HepG2 (cell line): ENCODE measurements at regions not wholly inside any gene's neighbourhood (a gene's known extent, or its start where the extent isn't known, plus 50 kb on each side); places are given as distances from the start of the nearest gene placed in this dataset.

ENCODE experiments used
- ATAC-seq: fragments of 200-7000 bp; cut with Tn5 transposase; 3 replicates; pipeline ENCODE4 v1.9.1; 2020; ENCODE audit warnings: mild to moderate bottlenecking, moderate library complexity
- BruUV-seq: library from RNA; stranded (reverse); fragments of 400-500 nt; replicated peaks from 2 replicates; lab custom pipeline; 2021; lab: Mats Ljungman, UMichigan
- CTCF ChIA-PET: fragments of 300-600 bp; formaldehyde crosslinking; extraction: SDS; loops from one replicate; lab custom pipeline; 2021; ENCODE audit warnings: low total read pairs, inconsistent platforms, low intra/inter-chr PET ratio; lab: Yijun Ruan, JAX
- POLR2A ChIA-PET: fragments of 350-600 bp; sonication (Branson Sonifier 250); formaldehyde crosslinking; loops from one replicate; lab custom pipeline; 2020; ENCODE audit warnings: antibody characterized with exemption, inconsistent platforms; lab: Yijun Ruan, JAX
- DNase-seq: peaks from one replicate; pipeline ENCODE4 v3.0.0-alpha.2; 2015; ENCODE audit warnings: low spot score
- FAIRE-seq: peaks from 3 replicates; lab custom pipeline; 2011; peaks lifted over from hg19 to GRCh38; lab: Jason Lieb, UNC
- H2AFZ ChIP-seq: one replicate; pipeline ENCODE4 v1.6.1; 2011; ENCODE audit warnings: low read length, inconsistent platforms
- H3K27ac ChIP-seq: fragments of 300-600 bp; 3 replicates; pipeline ENCODE4 v1.8.0; 2011; ENCODE audit warnings: mixed run types, mild to moderate bottlenecking, mixed read lengths, low read length, inconsistent platforms; ENCODE audit not compliant: insufficient read depth; ENCODE audit errors: extremely low read length
- H3K27me3 ChIP-seq, 2 experiments: fragments of 200-600 bp in 1 of 2; 2 replicates in 1 of 2; 3 replicates in 1 of 2; pipeline versions ENCODE4 v1.6.0 to v1.8.0; 2011; ENCODE audit warnings: low read length in 2 of 2, mild to moderate bottlenecking in 2 of 2, moderate library complexity in 2 of 2, inconsistent platforms in 1 of 2; ENCODE audit not compliant: insufficient read depth in 2 of 2, control insufficient read depth in 1 of 2
- H3K36me3 ChIP-seq, 2 experiments: fragments of 200-600 bp in 1 of 2; replicated peaks in 1 of 2; 2 replicates in 1 of 2; 3 replicates in 1 of 2; pipeline versions ENCODE4 v1.5.1 to v1.8.0; 2011; ENCODE audit warnings: low read length in 2 of 2, inconsistent platforms in 1 of 2; ENCODE audit not compliant: insufficient read depth in 2 of 2, control insufficient read depth in 1 of 2
- H3K4me1 ChIP-seq: 2 replicates; pipeline ENCODE4 v1.5.1; 2012; ENCODE audit warnings: low read length, inconsistent platforms; ENCODE audit not compliant: insufficient read depth
- H3K4me2 ChIP-seq: 2 replicates; pipeline ENCODE4 v1.6.0; 2011; ENCODE audit warnings: low read depth, low read length, inconsistent platforms
- H3K4me3 ChIP-seq, 3 experiments: fragments of 200-600 bp in 1 of 3; sonication (generic), shearing (Covaris generic) in 1 of 3; replicated peaks in 1 of 3; 2 replicates each; pipeline ENCODE4 v1.5.1; 2011 to 2016; ENCODE audit warnings: low read length in 3 of 3, inconsistent platforms in 2 of 3, low read depth in 2 of 3, mild to moderate bottlenecking in 2 of 3, control low read depth in 1 of 3, mixed read lengths in 1 of 3; ENCODE audit not compliant: insufficient read depth in 1 of 3
- H3K79me2 ChIP-seq: one replicate; pipeline ENCODE4 v1.6.1; 2011; ENCODE audit warnings: low read length, inconsistent platforms; ENCODE audit not compliant: insufficient read depth
- H3K9ac ChIP-seq: 2 replicates; pipeline ENCODE4 v1.6.0; 2011; ENCODE audit warnings: mild to moderate bottlenecking, low read depth, low read length, inconsistent platforms; ENCODE audit not compliant: insufficient read depth
- H3K9me3 ChIP-seq: 2 replicates; pipeline ENCODE4 v1.5.1; 2012; ENCODE audit warnings: mild to moderate bottlenecking, low read length
- H4K20me1 ChIP-seq: 2 replicates; pipeline ENCODE4 v1.6.0; 2011; ENCODE audit warnings: inconsistent platforms, mild to moderate bottlenecking, low read length, moderate library complexity; ENCODE audit not compliant: insufficient read depth
- ARNTL ChIP-seq: sonication (generic); formaldehyde crosslinking; IDR thresholded peaks from 2 replicates; pipeline ENCODE4 v1.4.0; 2020; ENCODE audit warnings: mild to moderate bottlenecking, missing genetic modification reagents
- FOXO1 ChIP-seq: sonication (generic); formaldehyde crosslinking; IDR thresholded peaks from 2 replicates; pipeline ENCODE4 v1.4.0; 2020; ENCODE audit warnings: missing genetic modification reagents
- MAFG ChIP-seq: sonication (generic); formaldehyde crosslinking; IDR thresholded peaks from 2 replicates; pipeline ENCODE4 v1.5.1; 2020; ENCODE audit warnings: mild to moderate bottlenecking, missing genetic modification reagents
- NFIB ChIP-seq: sonication (generic); formaldehyde crosslinking; IDR thresholded peaks from 2 replicates; pipeline ENCODE4 v1.9.0; 2021; ENCODE audit warnings: missing genetic modification reagents, mild to moderate bottlenecking, borderline replicate concordance
- NR2C2 ChIP-seq: sonication (generic); formaldehyde crosslinking; IDR thresholded peaks from 2 replicates; pipeline ENCODE4 v1.4.0; 2020; ENCODE audit warnings: missing genetic modification reagents, mild to moderate bottlenecking, moderate library complexity, borderline replicate concordance
- SRSF9 ChIP-seq: fragments of 200-400 bp; formaldehyde crosslinking; IDR thresholded peaks from 2 replicates; pipeline ENCODE4 v1.6.1; 2018; ENCODE audit warnings: borderline replicate concordance, mild to moderate bottlenecking, low read depth, low read length; ENCODE audit not compliant: insufficient read depth, poor library complexity, severe bottlenecking
- SYNCRIP ChIP-seq: fragments of 200-400 bp; formaldehyde crosslinking; IDR thresholded peaks from 2 replicates; pipeline ENCODE4 v1.6.1; 2018; ENCODE audit warnings: mild to moderate bottlenecking, low read depth, low read length; ENCODE audit not compliant: insufficient read depth
- TBL1XR1 ChIP-seq: fragments of 150-350 bp; IDR thresholded peaks from 2 replicates; pipeline ENCODE4 v1.6.1; 2014; ENCODE audit warnings: borderline replicate concordance, low read length; ENCODE audit not compliant: partially characterized antibody
- TCF7 ChIP-seq: sonication (generic); IDR thresholded peaks from 2 replicates; pipeline ENCODE4 v1.6.1; 2016; ENCODE audit warnings: antibody characterized with exemption, low read depth
- YEATS4 ChIP-seq: sonication (generic); formaldehyde crosslinking; IDR thresholded peaks from 2 replicates; pipeline ENCODE4 v1.4.0; 2020; ENCODE audit warnings: missing genetic modification reagents, borderline replicate concordance
- ZNF354B ChIP-seq: sonication (generic); formaldehyde crosslinking; IDR thresholded peaks from 2 replicates; pipeline ENCODE4 v1.8.0; 2022; ENCODE audit warnings: mild to moderate bottlenecking, missing genetic modification reagents
- ZNF496 ChIP-seq: sonication (generic); formaldehyde crosslinking; IDR thresholded peaks from 2 replicates; pipeline ENCODE4 v1.8.1; 2023; ENCODE audit warnings: mild to moderate bottlenecking, moderate library complexity, missing genetic modification reagents; ENCODE audit not compliant: insufficient replicate concordance
- whole genome bisulfite sequencing: methylation state at CpG from one replicate; pipeline ENCODE4 v1.1.6; 2017; ENCODE audit warnings: low lambda C conversion rate; 5-methylcytosine and 5-hydroxymethylcytosine counted together
- in situ Hi-C: cut with HindIII; loops from 2 replicates; pipeline ENCODE4 v1.10.0; 2017; ENCODE audit warnings: low pct_unique_long_range_greater_than_20kb; ENCODE audit not compliant: extremely low pct_ligation_motif_present
- intact Hi-C: fragments of 100-400 bp; cut with micrococcal nuclease; formaldehyde crosslinking; loops from one replicate; pipeline ENCODE4 v1.10.0; 2022; ENCODE audit not compliant: unreplicated experiment
- TF ChIP-seq, protein P1 (sequence below): sonication (generic); formaldehyde crosslinking; IDR thresholded peaks from 2 replicates; pipeline ENCODE4 v1.9.0; 2021; ENCODE audit warnings: mild to moderate bottlenecking, missing genetic modification reagents

DNA sequence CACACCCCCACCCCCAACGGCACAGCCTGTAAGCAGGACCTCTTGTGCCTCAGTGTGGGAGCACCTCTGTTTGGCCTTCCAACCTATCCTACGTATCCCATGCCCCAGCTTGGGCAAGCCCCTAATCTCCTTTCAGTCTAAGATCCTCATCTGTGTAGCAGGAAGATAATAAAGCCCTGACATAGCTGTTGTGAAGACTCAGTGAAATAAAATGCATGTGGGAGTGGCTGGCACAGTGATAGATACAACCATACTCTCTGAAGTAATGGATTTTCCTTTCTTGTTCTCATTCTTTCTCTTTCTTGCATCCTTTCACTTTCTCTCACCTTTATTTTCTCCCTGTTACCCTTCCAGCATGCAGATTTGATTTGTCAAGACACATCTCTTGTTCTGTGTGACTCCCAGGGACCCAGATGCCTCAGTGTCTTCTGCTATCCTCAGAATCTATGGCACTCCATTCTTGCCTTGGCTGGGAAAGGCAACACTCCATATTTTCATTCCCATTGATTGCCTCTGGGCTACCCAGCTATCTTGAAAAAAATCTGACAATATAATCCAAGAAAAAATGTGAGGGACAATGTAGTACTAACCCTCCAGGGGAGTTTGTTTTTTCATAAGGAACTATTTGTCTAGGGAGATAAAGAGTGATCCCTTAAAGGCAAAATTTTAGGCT lies 207.2 kb upstream of the SETBP1 start:
- TF ChIP-seq ARNTL (CRISPR knock-in tag): no peak
- TF ChIP-seq ZNF354B (CRISPR knock-in tag): no peak
- no peak for TF ChIP-seq SRSF9
- TF ChIP-seq MAFG (CRISPR knock-in tag): no peak
- TF ChIP-seq NR2C2 (CRISPR knock-in tag): no peak
- TF ChIP-seq TBL1XR1: no peak
- no peak for TF ChIP-seq FOXO1 (CRISPR knock-in tag)
- no peak for TF ChIP-seq TCF7
- TF ChIP-seq NFIB: no peak
- TF ChIP-seq, protein P1, sequence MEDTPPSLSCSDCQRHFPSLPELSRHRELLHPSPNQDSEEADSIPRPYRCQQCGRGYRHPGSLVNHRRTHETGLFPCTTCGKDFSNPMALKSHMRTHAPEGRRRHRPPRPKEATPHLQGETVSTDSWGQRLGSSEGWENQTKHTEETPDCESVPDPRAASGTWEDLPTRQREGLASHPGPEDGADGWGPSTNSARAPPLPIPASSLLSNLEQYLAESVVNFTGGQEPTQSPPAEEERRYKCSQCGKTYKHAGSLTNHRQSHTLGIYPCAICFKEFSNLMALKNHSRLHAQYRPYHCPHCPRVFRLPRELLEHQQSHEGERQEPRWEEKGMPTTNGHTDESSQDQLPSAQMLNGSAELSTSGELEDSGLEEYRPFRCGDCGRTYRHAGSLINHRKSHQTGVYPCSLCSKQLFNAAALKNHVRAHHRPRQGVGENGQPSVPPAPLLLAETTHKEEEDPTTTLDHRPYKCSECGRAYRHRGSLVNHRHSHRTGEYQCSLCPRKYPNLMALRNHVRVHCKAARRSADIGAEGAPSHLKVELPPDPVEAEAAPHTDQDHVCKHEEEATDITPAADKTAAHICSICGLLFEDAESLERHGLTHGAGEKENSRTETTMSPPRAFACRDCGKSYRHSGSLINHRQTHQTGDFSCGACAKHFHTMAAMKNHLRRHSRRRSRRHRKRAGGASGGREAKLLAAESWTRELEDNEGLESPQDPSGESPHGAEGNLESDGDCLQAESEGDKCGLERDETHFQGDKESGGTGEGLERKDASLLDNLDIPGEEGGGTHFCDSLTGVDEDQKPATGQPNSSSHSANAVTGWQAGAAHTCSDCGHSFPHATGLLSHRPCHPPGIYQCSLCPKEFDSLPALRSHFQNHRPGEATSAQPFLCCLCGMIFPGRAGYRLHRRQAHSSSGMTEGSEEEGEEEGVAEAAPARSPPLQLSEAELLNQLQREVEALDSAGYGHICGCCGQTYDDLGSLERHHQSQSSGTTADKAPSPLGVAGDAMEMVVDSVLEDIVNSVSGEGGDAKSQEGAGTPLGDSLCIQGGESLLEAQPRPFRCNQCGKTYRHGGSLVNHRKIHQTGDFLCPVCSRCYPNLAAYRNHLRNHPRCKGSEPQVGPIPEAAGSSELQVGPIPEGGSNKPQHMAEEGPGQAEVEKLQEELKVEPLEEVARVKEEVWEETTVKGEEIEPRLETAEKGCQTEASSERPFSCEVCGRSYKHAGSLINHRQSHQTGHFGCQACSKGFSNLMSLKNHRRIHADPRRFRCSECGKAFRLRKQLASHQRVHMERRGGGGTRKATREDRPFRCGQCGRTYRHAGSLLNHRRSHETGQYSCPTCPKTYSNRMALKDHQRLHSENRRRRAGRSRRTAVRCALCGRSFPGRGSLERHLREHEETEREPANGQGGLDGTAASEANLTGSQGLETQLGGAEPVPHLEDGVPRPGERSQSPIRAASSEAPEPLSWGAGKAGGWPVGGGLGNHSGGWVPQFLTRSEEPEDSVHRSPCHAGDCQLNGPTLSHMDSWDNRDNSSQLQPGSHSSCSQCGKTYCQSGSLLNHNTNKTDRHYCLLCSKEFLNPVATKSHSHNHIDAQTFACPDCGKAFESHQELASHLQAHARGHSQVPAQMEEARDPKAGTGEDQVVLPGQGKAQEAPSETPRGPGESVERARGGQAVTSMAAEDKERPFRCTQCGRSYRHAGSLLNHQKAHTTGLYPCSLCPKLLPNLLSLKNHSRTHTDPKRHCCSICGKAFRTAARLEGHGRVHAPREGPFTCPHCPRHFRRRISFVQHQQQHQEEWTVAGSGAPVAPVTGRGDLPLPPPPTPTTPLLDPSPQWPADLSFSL (CRISPR knock-in tag): no peak
- TF ChIP-seq YEATS4 (CRISPR knock-in tag): no peak
- no peak for TF ChIP-seq ZNF496
- TF ChIP-seq SYNCRIP: no peak

More for the DNA sequence above, 207.2 kb upstream of the SETBP1 start:
- FAIRE-seq (no peak), DNase-seq (no peak), ATAC-seq (no peak)
- Histone ChIP-seq H3K4me2 (no peak overlapping the region), H3K27ac (no peak overlapping the region), H3K79me2 (no peaks in the 10 kb centered on the region), H3K27me3 (no peaks in the 10 kb centered on the region), H3K9ac (no peak overlapping the region), H3K4me1 (no peaks in the 10 kb centered on the region), H4K20me1 (no peaks in the 10 kb centered on the region), H2AFZ (no peak overlapping the region), H3K9me3 (peaks cover 92% of the 10 kb centered on the region), H3K4me3 (no peak overlapping the region), H3K36me3 (no peaks in the 10 kb centered on the region)
- WGBS: 0% methylated on average over 2 of the region's 2 CpGs
- CTCF ChIA-PET: no interaction called here
- POLR2A ChIA-PET: no interaction called here
- no TSS peak for BruUV-seq
- intact Hi-C loops (no loop called here), in situ Hi-C loops (no loop called here)
